ENCODE measurements at regions not wholly inside any gene's neighbourhood (a gene's known extent, or its start where the extent isn't known, plus 50 kb on each side); places are given as distances from the start of the nearest gene placed in this dataset.
"Not testable (repeated sequence)": the region's sequence is repeated elsewhere in the genome, so short reads cannot be mapped to it uniquely, and the experiment has no call there.

DNA sequence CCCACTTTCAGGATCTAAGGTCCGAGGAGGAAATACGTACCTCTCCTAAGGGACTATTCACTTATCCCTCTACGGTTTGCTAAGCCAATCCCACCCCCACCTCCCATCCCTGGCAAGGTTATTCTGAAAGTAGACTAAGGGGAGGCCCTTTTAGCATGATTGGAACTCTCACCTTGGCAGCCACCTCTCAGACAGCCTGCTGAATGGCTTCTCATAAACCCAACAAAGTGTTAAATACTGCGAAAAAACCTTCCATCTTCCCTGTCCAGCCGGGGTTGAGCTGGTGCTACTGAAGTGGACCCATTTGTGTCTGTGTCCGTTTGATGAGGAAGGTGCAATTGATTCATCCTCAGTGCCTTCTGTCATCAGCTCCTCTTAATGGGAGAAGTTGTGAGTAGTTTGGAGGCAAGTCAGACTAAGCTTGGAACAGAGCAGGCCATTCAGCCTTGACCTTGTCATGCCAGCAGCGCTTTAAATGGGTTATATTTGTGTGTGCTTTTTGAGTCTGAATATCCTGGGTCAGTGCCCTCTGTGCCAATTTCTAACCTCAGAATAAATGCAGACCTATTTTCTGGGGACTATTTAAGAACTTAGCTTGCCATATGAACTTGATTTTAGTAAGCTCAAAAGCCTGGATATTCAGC is 476.3 kb upstream of the ZNF608 start:
- DNase-seq, result no peak

DNA sequence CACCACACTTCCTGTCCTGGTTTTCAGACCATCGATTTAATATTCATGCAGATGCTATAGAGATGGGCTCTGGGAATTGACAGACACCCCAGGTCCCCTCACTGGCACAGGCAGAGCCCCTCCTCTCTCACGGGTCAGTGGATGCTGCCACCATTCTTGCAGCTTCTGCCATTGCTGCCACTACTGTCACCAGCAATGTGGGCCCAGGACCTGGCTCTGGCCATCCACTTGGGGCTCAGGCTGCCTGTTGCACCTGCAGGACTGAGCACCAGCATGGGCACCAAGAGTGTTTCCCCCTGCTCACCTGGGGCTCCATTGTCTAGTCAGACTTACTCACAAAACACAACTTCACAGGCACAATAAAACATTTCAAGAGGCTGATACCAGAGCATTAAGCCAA is 479.0 kb upstream of the ZNF608 start:
- no peak for DNase-seq

DNA sequence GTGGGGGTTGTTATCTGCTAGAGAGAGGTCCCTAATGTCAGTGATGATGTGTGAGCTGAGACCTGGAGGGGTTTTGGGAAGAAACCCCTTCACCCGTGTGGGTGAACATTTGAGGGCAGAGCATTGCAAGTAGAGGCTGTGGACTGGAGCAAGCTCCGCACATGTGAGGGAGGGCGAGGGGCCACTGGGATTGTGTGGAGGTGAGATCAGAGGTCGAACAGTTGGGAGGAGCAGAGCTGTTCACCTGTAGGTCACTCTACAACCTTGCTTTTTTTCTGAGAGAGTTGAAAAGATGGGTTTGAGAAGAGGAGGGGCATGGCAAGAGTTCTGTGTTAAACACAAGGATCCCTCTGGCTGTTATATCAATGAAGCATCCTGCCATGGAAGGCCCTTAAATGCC is 480.4 kb upstream of the ZNF608 start:
- no peak for DNase-seq

DNA sequence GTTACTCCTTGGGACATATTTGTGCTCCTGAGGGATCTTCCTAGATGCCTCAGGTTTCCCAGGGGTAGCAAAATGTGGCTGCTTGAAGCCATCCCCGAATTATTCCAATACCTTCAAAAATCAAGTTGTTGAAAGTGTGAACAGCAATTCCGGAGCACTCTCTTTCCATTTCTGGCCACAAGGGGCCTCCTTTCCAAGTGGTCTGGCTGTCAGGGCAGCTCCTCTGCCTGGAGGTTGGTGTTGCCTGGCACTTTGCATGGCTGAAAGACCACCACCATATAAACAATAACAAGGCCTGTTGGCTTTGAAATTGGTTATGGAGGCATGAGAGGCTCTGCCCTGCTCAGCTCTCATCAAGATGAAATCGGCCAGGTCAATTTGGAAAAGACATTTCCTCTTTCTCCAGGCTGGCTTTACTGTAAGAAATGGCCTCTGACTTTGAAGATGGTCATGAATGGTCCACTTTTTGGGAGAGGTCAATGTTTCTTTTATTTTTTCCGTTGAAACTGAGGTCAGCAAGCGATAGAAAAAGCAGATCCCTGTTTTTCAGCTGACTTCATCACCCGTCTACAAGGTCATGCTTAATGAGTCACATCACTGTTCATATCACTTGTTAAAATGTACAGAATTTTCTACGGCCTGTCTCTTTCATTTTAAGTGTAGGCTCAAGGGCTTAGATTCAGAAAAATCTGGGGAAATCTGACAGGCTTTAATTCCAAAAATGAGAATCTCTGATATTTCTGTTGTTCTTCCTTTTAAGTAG is 481.1 kb upstream of the ZNF608 start:
- DNase-seq, result no peak

DNA sequence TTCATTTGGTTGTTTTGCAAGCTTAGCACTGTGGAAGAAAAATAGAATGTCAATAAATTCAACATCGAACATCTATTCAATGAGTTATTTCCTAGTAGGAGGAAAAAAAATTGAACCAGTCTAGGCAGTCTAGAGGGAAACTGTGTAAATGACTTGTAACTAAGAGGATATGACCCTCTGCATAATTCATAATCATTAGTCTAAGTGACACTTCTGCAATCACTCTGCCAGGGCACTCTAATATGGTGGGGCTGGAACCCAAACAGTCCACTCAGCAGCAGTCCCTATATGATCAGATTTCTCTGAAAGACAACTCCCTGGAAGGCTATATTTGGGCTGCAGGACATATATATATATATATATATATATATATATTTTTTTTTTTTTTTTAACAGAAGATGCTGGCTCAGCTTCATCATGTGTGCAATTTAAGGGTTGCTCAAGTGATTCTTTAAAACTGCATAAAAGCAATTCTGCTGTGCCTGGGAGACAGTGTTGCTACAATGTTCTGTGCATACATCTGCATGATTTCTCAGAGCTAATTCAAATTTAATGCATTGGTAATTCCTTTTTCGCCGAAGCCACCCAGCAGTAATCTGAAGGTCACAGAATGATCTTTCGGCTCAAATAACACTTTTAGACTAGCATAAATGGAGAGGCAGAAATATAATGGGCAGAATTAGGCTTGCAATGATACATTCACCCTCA is 482.1 kb upstream of the ZNF608 start:
- DNase-seq, result no peak

DNA sequence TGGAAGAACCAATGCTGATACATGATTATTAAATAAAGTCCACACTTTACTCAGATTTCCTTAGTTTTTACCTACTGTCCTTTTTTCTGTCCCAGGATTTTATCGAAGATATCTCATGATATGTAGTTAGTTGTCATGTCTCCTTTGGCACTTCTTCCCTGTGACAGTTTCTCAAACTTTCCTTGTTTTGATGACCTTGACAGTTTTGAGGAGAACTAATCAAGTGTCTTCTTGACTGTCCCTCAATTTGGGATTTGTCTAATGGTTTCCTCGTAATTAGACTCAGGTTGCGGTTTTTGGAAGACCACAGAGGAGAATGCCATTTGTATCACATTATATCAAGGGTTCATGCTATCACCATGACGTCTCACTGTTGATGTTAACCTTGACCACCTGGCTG is 483.1 kb upstream of the ZNF608 start:
- DNase-seq, result no peak

DNA sequence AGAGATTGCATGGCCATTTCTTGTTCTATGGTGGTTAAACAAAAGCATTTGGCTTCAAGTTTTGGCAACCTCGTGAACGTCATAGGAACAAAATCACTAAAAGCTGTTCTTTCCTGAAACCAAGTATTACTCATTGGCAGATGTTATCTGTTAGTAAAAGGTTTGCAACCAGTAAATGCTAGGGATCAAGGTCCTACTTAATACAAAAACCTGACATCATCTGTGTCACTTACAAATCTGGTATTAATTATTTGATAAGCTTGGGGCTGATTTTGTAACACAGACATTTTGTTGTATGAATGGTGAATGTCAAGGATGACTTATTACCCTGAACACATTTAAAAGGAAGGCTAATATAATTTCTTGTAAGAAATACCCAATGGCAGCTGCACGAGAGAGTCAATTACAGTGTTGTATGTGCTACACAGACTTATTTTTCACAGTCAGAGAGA is 486.4 kb upstream of the ZNF608 start:
- no peak for DNase-seq

DNA sequence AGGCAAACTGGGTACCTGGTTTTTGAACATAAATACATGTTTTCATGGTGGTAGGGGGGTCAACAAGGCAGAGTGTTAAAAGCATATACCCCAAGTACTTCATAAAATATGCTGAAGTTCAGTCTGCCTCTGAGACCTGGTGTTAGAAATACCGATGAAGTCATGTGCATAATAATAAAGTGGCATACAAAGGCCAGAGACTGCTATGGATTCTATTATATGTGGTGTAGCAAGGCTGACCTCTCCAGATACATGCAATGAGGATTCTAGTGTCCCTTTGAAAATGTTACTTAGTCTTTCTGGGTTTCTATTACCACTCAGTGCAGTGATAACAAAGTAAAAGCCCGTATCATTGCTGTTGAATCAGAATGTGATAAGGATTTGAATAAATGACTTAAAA is 487.5 kb upstream of the ZNF608 start:
- DNase-seq, result no peak

DNA sequence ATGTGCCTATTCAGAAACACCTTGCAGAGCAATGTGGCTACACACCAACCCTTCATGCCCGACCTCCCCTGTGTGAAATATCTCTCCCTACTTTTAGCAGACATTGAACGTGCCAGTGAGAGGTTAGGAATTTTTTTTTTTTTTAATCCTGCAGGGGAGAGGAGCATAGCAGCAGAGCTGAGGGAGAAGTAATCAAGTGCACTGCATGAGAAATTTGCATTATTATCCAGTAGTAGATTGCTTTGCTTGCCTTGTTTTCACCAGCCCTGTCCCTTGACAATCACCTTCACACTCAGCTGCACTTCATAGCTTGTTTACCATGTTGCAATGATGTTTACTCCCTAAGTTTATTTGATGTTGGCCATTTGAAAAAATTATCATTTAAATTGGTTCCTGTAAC is 489.6 kb upstream of the ZNF608 start:
- no peak for DNase-seq

DNA sequence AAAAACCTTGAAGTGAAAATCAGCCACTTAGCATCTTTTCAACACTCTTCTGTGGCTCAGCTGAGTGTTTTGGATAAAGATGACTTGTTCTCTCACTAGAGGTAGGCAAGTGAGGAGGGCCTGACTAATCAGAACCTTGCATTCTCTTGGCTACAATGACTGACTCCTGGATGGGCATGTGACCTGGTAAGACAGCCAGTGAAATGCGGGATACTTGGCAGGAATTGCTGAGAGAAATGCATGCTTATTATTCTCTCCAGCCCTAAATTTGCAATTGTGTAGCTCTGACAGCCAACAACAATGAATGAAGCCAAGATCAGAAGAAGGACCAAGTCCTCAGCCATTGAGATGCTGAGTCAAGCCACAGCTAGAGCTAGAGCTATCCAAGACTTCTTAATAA is 490.5 kb upstream of the ZNF608 start:
- no peak for DNase-seq

DNA sequence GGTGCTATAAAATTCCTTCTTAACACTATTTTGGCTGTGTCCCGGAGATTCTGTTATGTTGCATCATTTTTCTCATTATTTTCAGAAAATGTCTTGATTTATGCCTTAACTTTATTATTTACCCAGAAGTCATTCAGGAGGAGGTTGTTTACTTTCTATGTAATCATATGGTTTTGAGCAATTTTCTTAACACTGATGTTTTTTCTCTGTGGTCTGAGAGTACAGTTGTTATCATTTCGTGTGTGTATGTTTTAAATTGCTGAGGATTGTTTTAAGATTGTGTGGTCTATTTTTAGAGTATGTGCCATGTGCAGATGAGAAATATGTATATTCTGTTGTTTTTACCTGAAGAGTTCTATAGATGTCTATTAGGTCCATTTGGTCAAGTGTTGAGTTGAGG is 498.1 kb upstream of the ZNF608 start:
- DNase-seq, result no peak

DNA sequence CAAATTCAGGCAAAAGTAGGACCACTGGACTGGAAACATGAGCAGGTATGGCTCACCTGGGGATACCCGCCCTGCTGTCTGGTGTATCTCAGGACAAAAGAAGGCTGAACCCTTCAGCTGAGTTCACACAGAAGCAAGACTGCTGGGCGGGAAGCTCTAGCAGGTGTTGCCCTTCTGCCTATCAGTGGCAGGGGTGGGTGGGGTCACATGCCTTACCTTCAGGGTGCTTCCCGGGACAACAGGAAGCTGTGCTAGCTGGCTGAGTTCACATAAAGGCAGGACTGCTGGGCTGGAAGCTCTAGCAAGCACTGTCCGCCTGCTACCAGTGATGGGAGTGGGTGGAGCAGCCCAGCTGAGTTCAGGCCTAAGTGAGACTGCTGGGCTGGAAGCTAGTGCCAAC is 498.8 kb upstream of the ZNF608 start:
- no peak for DNase-seq

DNA sequence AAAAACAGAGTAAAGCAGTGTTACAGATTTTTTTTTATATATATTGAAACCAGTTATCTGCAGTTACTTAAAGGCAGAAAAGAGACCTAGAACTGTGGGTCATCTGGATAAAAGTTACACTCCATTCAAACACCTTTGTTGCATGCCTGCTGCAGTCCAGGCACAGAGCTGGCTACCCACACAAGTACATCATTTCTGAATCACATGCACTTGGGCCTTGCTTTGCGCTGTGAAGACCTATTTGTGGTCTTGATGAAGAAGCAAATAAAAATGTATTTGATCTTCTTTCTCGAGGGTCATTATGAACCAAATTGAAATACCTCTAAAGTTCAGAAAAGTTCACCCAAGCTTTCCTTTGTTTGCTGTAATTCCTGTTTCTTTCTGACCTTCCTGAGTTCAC is 503.0 kb upstream of the ZNF608 start:
- no peak for DNase-seq

DNA sequence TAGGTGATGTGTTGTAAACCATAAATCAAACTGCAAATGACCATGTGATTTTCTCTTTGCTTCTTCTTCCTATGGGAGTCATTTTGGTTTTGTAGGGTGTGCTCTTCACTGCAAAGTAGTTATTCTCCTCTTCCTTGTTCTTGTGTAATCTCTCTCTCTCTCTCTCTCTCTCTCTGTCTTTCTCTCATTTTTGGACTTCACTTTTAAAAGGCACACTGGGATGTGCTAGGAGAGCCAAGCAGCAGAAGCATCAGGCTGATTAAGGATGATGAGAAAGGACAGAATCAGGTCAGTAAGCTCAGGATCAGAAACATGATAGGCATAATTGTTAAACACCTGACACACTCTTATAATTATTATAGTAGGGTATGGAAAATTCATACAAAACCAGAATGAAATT is 505.3 kb upstream of the ZNF608 start:
- no peak for DNase-seq

DNA sequence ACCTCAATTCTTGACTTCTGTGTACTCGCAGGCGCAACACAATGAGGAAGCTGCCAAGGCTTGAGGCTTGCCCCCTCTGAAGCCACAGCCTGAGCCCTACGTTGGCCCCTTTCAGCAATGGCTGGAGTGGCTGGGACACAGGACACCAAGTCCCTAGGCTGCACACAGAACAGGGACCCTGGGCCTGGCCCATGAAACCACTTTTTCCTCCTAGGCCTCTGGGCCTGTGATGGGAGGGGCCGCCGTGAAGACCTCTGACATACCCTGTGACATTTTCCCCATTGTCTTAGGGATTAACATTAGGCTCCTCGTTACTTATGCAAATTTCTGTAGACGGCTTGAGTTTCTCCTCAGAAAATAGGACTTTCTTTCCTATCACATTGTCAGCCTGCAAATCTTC is 507.2 kb upstream of the ZNF608 start:
- DNase-seq, result not testable (repeated sequence)

DNA sequence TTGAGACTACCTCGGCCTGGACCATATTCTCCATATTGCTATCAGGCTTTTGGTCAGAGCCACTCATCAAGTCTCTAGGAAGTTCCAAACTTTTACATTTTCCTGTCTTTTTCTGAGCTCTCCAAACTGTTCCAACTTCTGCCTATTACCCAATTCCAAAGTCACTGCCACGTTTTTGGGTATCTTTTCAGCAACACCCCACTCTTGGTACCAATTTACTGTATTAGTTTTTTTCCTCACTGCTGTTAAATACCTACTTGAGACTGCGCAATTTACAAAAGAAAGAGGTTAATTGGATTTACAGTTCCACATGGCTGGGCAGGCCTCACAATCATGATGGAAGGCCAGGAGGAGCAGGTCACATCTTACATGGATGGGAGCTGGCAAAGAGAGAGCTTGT is 507.8 kb upstream of the ZNF608 start:
- no peak for DNase-seq

DNA sequence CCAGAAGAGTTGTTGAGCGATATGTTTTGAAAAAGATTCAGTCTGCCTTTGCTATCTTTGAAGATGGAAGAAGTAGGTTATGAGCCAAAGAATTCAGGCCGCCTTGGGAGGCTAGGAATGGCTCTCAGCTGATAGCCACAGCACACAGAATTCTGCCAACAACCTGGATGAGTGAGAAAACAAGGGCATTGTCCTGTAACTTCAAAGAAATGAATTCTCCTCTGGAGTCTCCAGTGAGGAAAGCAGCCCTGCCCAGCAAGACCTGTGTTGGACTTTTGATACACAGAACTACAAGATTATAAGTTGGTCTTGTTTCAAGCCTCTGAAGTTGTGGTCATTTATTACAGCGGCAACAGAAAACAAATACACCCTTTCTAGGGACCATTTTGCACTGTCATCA is 509.9 kb upstream of the ZNF608 start:
- DNase-seq, result no peak

DNA sequence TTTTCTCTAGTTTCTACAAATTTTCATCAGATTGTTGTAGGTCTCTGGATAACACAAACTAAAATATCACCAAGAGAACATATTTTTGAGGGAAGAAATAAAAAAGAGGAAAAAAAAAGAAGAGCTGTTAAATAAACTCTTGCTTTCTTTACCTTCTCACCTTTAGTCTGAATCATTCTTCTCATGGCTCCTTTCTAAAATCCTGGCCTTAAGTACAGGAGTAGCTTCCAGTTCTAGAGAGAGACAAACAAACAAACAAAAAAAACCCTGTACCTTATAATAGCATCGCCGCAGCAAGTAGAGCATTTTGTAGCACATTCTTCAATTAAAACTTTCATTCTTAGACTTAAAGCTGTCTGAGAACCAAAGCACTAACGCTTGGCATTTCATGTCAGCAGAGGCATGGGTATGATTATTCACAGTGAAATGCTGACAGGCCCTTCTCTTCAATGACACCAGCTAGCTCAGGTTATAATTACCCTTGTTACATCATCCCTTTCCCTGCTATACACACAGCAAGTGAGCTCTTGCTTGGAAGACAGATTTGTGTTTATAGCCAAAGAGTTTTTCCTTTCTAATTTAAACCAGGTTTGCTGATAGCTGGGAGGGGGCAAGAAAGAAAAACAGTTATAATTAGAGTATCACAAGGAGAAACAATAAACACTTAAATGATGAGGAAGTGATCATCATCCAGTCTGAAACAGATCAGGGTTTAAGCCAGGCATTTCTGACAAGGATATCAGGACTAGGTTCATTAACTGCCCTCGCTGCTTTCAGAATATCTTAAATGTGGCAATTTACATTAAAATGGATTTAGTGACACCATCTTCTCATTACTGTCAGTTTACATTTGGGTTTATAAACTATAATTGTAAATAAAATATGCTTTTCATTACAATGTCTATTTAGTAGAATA is 510.9 kb upstream of the ZNF608 start:
- no peak for DNase-seq

DNA sequence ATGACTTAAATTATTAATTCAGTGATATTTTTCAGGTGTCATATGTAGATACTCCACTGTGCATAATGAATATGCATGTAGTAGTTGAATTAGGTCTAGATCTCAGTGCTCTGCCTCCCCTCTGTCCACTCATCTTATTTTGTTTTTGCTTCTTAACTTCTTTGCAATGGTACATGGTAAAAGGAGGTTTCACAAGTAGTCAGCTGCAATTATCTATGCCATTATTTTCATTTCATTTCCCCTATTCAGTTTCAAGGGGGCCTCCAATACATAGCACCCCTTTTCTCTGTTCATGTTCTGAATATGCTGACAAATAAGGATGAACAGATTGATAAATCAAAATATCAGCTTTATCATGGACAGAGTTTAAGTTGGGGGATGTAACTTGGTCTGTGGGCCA is 511.6 kb upstream of the ZNF608 start:
- DNase-seq, result no peak

DNA sequence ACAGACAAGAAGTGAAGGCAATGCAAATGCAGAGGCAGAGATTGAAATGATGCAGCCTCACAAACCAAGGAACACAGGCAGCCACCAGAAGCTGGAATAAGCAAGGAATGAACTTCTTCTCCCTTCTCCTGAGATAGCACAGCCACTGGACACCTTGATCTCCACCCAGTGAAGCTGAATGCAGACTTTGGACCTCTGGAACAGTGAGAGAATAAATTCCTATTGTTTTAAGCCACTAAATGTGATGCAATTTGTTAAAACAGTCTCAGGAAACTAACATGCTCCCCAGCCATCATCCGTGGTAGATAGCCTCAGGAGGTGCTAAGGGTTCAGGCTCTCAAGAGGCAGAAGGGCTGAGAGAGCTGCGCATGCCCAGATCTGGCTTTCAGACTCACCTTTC is 512.2 kb upstream of the ZNF608 start:
- DNase-seq, result no peak

DNA sequence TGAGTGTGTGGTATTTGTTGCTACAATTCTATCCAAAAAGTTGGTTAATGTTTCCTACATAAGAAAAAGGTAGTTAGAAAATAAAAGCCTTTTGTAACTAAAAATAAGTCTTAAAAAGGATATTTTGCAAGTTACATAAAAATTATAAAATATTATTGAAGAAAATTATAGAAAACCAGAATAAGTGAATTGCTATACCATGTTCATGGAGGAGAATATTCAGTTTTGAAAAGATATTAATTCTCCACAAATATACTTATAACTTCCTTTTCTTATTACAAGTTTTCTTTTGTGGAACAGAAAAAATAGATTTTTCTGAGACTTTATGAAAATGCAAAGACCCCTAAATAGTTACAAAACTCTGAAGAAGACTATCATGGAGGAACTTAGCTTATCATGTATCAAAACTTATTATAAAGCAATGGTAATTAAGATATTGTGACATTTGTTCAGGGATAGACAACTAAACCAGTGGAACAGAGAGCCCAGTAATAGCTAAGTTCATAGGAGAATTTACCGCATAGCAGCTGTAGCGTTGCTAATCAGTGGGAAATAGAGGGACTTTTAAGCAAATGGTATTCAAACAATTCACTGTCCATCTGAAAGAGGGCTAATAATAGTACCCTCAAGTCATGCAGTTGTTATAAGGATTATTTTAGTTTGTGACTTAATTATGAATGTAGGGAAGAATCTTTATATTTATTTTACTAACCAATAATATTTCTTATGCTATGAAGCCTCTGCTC is 515.2 kb upstream of the ZNF608 start:
- DNase-seq, result no peak

DNA sequence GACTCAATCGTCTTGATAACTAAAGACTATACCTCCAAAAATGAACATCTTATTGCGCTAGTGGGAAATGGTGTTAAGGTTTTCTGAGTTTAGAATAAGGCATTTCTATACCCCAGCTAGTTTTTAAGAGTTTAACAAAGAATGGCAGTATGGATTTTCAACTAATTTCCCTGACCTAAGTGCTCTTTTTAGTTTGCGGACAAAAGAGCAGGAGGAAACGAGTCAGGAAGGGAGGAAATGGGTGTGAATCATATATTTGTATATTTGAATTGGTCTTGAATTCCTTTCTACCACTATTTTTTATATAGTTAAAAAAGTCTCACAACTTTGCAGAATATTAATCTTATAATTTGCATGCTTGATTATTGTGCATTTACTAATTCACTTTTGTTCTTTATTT is 516.3 kb upstream of the ZNF608 start:
- DNase-seq, result no peak

All from effector CD4-positive, alpha-beta T cell (primary cell).